Progenitor cell of endocrine pancreas (in vitro differentiated cells): ENCODE measurements at regions not wholly inside any gene's neighbourhood (a gene's known extent, or its start where the extent isn't known, plus 50 kb on each side); places are given as distances from the start of the nearest gene placed in this dataset.

Source experiments
- DNase-seq: peaks from one replicate; pipeline ENCODE4 v3.0.0; 2021; ENCODE audit warnings: low spot score; ENCODE audit not compliant: unreplicated experiment
- H3K27ac Mint-ChIP-seq: 2 replicates; pipeline ENCODE4 v1.8.0; 2021; ENCODE audit warnings: mild to moderate bottlenecking, moderate library complexity, mixed read lengths
- H3K27me3 Mint-ChIP-seq: 2 replicates; pipeline ENCODE4 v1.8.0; 2021; ENCODE audit warnings: mixed read lengths
- H3K36me3 Mint-ChIP-seq: 2 replicates; pipeline ENCODE4 v1.8.0; 2022; ENCODE audit warnings: mixed read lengths; ENCODE audit not compliant: insufficient read depth
- H3K4me1 Mint-ChIP-seq: 2 replicates; pipeline ENCODE4 v1.8.0; 2021; ENCODE audit warnings: low read depth, mixed read lengths
- H3K4me3 Mint-ChIP-seq: 2 replicates; pipeline ENCODE4 v1.8.0; 2021; ENCODE audit warnings: low read depth, mild to moderate bottlenecking, moderate library complexity, mixed read lengths
- H3K9me3 Mint-ChIP-seq: 2 replicates; pipeline ENCODE4 v1.8.0; 2021; ENCODE audit warnings: low read depth, mixed read lengths
- CTCF ChIP-seq: fragments of 200-600 bp; sonication (generic); IDR thresholded peaks from one replicate; pipeline ENCODE4 v1.5.0; 2021; ENCODE audit warnings: antibody characterized with exemption, mild to moderate bottlenecking; ENCODE audit not compliant: unreplicated experiment

- Mint-ChIP-seq H3K27ac (no peak overlapping the region), H3K4me1 (peaks cover under 1% of the 10 kb centered on the region), H3K36me3 (no peaks in the 10 kb centered on the region), H3K9me3 (peaks cover under 1% of the 10 kb centered on the region), H3K27me3 (no peaks in the 10 kb centered on the region), H3K4me3 (no peak overlapping the region)
- DNase-seq = no peak
- TF ChIP-seq CTCF = no peak
Measured at GRCh38 chr10:3844491-3845025, 59.5 kb upstream of the KLF6 start.

DNA sequence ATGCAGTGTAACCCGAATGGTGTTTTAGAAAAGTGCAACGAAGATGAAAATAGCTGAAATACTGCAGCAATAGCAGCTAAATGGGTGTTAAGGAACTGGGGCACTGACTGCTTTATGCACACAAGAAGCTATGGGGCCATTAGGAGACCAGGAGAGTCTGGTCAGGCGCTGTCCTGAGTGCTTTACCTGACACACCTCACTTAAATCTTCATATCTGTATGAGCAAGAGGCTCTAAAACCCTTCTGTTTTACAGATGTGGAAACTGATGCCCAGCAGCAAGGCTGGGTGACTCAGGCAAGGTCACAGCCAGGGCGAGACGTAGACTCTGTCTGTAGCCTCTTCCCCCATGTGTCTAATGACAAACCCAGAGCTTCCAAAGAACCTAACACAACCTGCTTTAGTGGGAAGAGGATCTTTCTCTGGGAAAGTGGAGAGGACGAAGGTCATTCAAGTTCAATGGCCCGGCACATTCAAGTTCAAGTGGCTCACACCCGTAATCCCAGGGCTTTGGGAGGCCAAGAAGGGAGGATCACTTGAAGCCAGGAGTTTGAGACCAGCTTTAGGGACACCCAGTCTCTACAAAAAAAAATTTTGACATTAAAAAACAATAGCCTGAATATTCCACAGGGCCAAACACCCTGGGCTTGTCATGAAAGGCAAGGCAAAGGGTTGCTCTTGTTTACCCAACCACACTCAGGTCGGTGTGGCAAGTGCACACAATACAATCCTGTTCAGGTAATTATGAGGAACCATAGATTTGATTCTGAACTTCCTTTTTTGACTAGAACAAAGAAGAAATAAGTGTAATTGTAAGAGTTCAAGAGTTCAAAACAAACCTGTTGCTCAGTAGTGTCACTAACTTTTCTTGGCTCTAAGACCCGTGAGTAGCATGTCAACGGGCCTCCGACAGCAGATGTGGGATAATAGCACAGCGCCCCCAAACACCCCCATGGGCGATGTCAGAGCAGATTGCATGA is 53.7 kb upstream of the KLF6 start:
- H3K4me1 Mint-ChIP-seq = peaks cover 13% of the 10 kb centered on the region
- no peak overlapping the region for H3K4me3 Mint-ChIP-seq
- no peaks in the 10 kb centered on the region for H3K9me3 Mint-ChIP-seq
- TF ChIP-seq CTCF = no peak
- no peaks in the 10 kb centered on the region for H3K36me3 Mint-ChIP-seq
- no peak for DNase-seq
- H3K27me3 Mint-ChIP-seq = peaks cover 6% of the 10 kb centered on the region
- no peak overlapping the region for H3K27ac Mint-ChIP-seq

DNA sequence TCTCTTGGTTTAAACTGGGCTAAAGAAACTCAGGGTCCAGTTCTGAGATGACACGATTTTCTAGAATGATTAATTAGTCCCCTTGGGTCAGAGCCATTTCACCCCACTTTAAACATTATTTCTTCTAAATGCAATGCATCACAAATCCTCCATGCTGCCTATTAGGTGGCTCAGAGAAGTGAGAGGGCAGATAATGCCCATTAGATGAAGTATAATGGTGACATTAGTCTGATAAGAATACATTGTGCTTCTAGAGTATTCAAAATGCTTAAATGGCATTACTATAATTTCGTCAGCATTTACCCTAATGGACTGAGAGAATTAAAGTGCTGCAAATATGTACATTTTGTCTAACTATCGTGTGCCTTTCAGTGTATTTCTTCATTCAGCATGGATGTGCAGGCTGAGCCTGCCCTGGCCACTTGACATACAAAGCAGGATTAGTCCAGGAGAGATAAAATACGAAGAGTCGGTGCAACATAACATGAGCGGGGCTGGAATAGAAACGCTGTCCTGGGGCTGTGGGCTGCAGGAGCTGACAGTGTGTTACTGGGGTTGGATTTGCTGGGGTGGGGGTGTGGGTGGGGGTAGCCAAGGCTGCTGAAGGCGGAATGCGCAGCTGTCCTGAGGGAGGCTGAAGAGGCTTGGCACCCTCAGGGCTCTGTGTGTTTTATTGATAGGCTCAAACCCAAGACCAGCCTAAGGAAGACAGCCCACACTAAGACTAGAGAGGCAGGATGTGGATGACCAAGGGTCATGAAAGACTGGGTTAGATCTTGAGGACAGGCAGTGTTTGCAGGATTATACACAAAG is 52.8 kb upstream of the KLF6 start:
- TF ChIP-seq CTCF = no peak
- no peak overlapping the region for H3K4me3 Mint-ChIP-seq
- H3K4me1 Mint-ChIP-seq = peaks cover 13% of the 10 kb centered on the region
- H3K9me3 Mint-ChIP-seq = no peaks in the 10 kb centered on the region
- H3K27me3 Mint-ChIP-seq = peaks cover 6% of the 10 kb centered on the region
- peak overlapping the region; percentile 18 for H3K27ac Mint-ChIP-seq
- DNase-seq = no peak
- H3K36me3 Mint-ChIP-seq = no peaks in the 10 kb centered on the region

DNA sequence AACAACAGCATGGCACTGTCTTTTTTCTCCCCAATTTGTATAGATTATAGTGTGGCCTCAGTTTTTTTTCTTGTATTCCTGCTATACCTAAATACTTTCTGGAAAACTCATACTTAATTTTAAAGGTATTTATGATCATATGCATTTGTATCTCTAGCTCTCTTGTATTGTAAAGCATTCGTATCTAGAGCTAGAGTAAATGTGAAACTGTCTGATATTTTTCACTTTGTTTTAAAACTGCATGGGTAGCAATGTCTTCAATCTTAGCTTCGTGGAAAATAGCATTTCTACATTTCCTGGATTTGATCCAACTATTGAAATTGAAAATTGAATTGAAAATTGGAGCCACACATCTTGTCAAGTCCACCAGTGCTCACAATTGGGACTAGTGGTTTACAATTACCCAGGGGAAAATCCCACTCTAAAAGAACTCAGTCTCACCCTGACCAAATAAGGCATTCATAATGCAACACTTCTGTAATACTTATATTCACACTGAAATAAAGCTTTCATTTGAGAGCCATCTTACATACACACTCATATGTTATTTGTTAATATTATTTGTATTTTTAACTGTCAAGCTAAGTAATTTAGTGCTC is 51.3 kb upstream of the KLF6 start:
- Mint-ChIP-seq H3K27ac (no peak overlapping the region), H3K36me3 (no peaks in the 10 kb centered on the region), H3K9me3 (no peaks in the 10 kb centered on the region), H3K4me3 (no peak overlapping the region), H3K27me3 (peaks cover 6% of the 10 kb centered on the region), H3K4me1 (peaks cover 18% of the 10 kb centered on the region)
- DNase-seq = no peak
- TF ChIP-seq CTCF = no peak

DNA sequence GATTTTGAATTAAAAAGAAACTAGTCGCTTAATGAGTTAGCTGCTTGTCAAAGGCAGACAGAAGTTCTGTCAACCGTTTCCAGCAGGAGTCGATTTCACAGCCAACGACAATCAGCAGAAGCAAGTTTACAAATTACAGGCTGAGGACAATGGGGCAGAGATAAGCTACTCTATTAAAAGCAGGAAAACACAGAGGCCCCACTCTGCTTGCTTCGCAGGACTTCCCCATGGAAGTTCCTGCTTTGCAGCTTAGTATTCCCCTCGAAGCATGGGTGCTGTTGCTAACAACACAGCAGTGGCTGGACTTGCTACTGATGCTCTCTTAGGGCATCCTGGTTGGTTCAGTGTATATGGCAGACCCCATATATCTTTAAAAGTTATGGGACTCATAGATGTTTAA is 50.8 kb upstream of the KLF6 start:
- H3K9me3 Mint-ChIP-seq = no peaks in the 10 kb centered on the region
- H3K36me3 Mint-ChIP-seq = no peaks in the 10 kb centered on the region
- H3K4me1 Mint-ChIP-seq = peaks cover 21% of the 10 kb centered on the region
- peaks cover 6% of the 10 kb centered on the region for H3K27me3 Mint-ChIP-seq
- no peak overlapping the region for H3K27ac Mint-ChIP-seq
- TF ChIP-seq CTCF = no peak
- H3K4me3 Mint-ChIP-seq = no peak overlapping the region
- no peak for DNase-seq
